NCI-H187 (cell line): ENCODE measurements at regions not wholly inside any gene's neighbourhood (a gene's known extent, or its start where the extent isn't known, plus 50 kb on each side); places are given as distances from the start of the nearest gene placed in this dataset.

Experiments used
- DNase-seq, 2 experiments: peaks; one replicate each; lab custom pipeline; 2025; lab: John Stamatoyannopoulos, UW

GRCh38 chr10:131802156-131802915 lies 98.5 kb upstream of the PPP2R2D start:
- no peak for DNase-seq

GRCh38 chr10:131802996-131803395 lies 97.8 kb upstream of the PPP2R2D start:
- DNase-seq: no peak

GRCh38 chr10:131803860-131804425 lies 96.9 kb upstream of the PPP2R2D start:
- DNase-seq: no peak

DNA sequence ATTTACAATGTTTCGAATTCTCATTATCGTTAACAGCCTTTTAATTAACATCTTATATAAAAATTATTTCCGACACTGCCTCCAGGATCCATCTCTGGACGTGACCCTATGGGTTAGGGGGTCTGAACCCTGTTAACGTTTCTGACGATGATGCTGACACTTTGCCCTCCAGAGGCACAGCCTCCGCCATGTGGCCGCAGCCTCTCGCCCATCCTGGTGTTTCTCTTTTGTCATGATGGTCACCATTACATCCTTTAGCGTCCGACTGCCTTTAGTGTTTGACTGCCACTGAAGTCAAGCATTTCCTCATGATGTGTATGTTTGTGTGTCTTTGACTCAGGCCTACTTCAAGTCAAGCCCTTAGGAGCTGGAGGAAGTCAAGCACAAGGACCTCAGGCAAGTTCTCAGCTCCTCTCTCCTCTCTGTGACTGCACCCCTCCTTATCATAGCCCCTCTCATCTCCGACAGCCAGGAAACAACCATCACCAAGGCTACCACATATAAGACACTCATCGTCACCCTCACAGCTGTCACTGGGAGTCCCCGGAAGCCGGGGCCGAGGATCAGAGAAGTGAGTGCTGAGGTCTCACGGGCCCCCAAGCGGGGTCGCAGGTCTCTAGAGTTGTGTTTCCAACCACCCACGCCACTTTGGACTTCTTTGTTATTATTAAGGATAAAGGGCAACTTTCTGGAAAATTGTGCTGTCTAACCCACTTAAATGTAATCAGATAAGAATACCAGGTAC lies 96.1 kb upstream of the PPP2R2D start:
- DNase-seq: no peak

GRCh38 chr10:131805696-131806095 lies 95.1 kb upstream of the PPP2R2D start:
- DNase-seq: no peak

DNA sequence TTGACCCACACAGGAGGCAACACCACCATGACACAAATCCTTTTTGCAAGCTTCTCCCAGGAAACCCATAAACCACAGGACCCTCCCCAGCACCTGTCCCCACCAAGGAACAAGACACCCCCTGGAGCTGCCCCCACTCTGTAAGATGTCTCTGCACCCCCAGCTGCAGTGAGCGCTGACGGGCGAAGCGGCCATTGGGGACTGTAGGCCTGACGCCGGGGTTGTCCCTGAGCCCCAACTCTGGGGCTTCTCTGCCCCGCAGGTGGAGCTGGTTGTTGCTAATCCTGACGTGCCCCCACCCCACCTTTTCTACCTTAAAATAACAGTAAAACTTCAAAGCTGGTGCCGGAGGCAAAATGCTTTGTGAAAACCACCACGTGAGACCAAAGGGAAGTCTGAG lies 94.7 kb upstream of the PPP2R2D start:
- no peak for DNase-seq

DNA sequence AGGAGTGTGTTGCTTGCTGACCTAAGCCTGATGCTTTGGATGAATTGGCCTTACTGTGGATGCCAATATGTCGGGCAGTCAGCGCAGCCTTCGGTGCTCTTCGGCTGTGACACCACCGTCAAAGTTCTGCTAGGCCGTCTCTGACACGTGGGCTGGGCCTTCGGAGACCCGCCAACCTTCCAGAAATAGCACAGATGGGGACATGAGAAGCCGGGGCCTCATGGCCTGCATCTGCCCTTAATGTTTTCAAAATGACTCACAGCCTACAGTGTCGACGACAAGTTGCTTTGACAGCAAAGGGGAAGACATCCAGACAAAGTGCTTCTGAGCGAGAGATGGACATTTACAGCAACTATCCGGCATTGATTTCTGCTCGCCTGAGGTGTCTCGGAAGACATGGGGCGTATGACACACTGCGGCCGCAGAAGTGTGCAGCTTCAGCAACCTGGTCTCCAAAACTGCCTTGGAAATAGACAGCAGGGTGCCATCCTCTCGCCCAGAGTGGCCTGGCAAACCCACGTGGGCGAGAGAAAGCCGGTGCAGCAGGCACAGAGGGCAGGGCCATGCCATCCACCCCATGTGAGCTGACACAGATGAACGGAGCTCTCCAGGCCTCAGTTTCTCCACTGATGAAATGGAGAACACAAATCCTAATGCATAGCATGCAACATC lies 94.0 kb upstream of the PPP2R2D start:
- DNase-seq: no peak

- no peak for DNase-seq
These were observed 92.4 kb upstream of the PPP2R2D start for GRCh38 chr10:131808370-131808930.

DNA sequence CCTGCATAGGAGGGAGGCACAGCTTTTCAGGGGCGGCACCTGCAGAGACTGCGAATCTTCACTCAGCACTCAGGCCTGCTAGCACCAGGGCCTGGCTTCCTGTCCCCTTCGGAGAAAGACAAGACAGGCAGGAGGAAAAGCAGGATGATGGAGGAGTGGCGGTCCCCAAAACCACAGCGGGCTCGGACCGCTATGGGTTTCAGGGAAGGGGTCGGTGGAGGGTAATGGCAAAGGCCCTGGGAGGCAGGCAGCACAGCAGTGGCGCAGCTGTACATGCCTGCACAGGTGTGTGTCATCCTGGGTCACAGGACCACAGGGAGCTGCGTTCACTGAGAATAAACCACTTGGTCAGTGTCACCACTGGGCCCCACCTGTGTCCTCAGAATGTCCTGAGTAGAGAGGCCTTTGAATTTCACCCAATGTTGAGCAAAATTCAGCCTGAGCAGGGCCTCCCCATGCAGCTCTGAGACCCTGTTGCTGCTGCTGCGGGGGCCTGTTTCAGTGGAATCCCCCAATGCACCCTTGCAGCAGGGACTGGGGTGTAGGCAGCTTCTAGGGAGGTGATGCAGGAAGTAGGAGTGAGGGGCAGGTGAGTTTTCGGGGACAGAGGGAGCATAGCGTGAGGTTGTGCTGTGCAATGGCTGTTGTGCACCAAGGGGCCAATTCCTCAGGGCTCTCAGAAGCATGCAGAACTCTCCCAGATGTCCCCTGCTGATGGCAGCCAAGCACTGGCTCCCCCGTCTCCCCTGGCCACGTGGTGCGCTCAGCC lies 90.6 kb upstream of the PPP2R2D start:
- no peak for DNase-seq

DNA sequence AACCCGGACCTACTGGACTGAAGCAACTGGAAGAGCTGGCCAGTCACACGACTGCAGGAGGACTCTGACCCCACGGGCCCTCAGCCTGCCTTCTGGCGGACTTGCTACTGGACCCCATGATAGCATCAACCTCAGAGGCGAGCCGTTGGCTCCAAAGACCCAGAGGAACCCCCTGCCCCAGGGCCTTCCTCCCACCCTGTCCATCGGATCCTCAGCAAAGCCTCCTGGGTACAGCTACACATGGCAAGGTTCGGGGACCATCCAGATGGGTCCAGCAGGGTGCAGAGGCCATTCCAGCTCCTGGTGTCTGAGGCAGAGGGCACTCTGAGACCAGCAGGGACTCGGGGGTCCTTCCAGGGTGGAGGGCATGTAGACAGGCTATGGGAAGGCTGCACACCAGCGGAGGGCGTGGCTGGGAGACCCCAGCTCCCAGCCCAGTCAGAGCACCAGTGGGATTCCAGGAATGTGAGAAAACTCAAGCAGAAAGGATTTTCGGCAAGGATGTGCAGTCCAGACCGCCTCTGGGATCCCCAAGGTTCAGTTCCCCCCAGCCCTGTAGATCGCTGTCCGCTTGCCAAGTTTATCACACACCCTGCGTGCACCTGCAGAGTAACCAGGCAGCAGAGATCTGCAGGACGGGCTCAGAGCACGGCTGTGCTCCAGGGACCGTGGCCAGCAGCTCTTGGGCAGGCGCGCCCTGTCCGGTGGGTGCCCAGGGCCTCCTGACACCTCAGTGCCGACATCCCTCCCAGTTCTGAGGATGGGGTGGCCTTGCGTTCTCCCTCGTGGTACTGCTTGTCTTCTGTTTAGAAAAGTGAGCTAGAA lies 89.8 kb upstream of the PPP2R2D start:
- no peak for DNase-seq

DNA sequence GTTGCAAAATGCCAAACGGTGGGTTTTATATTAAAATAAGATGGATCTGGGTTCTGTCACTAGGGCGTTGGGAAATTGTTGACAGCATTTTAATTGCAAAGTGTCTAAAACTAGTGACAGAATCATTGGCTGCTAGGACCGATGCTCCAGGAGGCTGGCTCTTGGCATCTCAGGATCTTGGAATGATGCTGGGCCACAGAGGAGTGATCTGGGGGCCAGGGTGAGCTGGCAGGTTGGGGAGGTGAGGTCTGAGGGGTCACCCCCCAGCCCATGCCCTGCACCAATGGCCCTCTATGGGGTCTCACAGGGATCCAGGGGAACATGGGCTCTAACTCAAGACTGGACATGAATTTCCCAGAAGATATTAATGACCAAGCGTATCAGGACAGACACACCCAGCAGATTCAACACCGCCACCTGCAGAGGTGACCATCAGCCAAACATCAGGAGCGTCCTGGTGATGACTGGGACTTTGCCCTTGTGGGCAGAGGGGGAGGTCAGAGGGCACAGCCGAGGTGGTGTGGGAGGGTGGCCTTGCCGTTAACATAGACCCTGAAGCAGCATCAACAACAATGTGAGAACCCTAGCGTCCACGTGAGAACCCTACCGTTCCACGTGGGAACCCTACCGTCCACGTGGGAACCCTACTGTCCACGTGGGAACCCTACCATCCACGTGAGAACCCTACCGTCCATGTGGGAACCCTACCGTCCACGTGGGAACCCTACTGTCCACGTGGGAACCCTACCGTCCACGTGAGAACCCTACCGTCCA lies 89.0 kb upstream of the PPP2R2D start:
- no peak for DNase-seq

- DNase-seq: no peak
These were observed 87.8 kb upstream of the PPP2R2D start for GRCh38 chr10:131812736-131813604.

- no peak for DNase-seq
These were observed 86.1 kb upstream of the PPP2R2D start for GRCh38 chr10:131814567-131815265.

DNA sequence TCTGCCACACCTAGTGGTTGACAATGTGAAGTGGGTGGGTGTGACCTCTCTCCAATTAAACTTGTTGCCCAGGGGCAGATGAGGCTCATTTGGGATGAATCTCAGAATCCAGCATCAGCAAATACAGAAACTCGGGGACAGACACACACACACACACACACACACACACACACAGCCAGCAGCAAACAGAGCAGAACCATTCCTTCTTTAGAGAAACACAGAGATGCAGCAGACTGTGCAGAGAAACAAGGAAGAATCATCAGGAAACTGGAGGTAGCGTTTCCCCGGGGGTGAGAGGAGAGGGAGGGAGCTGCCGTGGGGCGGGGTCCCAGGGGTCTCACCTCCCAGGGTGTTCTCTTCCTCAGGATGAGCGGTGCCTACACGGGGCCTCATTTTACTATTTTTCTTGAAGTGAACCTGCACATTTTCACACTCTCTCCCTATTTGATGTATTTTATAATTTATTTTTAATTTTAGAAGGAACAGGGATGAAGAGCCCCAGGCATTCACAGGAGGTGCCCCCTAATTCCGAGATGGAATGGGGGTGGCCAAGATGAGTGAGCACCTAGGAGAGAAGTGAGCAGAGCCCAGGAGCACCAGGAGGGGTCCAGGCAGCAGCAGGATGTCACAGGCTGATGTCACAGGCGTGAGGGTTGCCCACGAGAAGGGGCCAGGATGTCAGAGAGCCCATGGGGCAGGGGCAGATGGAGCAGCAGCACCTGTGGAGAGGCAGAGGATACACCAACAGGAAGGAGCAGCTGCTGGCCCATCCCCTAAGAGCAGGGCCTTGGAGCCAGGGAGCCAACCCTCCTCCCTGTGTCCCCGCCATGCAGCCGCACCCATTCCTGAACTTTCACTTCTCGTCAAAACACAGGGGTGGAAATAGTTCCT lies 85.3 kb upstream of the PPP2R2D start:
- no peak for DNase-seq

DNA sequence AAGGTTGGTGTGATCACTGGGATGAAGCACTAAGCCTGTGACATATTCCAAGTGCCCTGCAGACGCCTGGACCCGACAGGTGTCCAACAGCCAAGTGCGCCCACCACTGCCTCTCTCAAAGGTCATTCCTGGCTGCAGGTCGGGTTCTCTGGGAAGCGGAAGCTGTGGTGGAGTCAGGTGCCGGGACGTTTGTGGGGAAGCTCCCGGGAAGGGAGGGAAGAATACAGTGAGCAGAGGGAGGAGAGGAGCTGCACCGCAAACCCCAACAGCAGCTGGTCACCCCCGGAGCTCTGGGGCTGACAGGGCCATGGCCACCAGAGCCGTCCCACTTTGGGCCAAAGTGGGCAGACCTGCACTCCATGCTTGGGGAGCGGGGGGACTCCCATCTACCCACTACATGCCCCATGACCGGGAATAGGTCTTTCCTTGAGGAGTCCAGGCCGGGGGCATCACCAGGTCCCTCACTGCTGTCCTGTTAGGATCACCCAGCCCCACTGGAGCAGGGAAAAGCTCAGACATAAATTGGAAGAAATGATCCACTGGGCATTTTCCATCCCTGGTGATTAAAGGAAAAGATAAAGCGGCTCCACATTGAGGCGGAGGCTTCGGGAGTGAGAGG lies 84.5 kb upstream of the PPP2R2D start:
- no peak for DNase-seq

- DNase-seq: peak; percentile 55 to 79
These were observed 83.7 kb upstream of the PPP2R2D start for GRCh38 chr10:131816941-131817700.
